CD4-positive, alpha-beta T cell treated with Interleukin-17A for 4 hours (primary cell): ENCODE measurements at regions not wholly inside any gene's neighbourhood (a gene's known extent, or its start where the extent isn't known, plus 50 kb on each side); places are given as distances from the start of the nearest gene placed in this dataset.
"Not testable (repeated sequence)": the region's sequence is repeated elsewhere in the genome, so short reads cannot be mapped to it uniquely, and the experiment has no call there.

Source experiments
- DNase-seq: peaks from one replicate; pipeline ENCODE4 v3.0.0-alpha.2; 2020; ENCODE audit warnings: mixed read lengths

- no peak for DNase-seq
Measured at GRCh38 chr2:43010438-43011157, 215.8 kb downstream of the ZFP36L2 start.

- DNase-seq: no peak
Measured at GRCh38 chr2:43009448-43009847, 217.0 kb downstream of the ZFP36L2 start.

- no peak for DNase-seq
Measured at GRCh38 chr2:43008388-43008787, 216.0 kb upstream of the HAAO start.

DNA sequence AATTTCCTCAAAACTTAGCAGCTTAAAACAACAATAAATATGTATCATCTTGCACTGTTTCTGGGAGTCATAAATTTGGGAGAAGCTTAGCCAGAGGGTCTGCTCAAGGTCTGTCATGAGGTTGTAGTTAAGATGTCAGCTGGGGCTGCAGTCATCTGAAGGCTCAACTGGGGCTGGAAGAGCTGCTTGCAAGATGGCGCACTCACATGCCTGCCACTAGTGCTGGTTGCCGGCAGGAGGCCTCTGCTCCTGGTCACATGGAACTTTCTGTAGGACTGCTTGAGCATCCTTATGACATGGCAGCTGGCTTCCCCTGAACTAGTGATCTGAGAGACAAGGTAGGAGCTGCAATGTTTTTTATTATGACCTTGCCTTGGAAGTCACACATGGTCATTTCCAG, 215.5 kb upstream of the HAAO start:
- no peak for DNase-seq

DNA sequence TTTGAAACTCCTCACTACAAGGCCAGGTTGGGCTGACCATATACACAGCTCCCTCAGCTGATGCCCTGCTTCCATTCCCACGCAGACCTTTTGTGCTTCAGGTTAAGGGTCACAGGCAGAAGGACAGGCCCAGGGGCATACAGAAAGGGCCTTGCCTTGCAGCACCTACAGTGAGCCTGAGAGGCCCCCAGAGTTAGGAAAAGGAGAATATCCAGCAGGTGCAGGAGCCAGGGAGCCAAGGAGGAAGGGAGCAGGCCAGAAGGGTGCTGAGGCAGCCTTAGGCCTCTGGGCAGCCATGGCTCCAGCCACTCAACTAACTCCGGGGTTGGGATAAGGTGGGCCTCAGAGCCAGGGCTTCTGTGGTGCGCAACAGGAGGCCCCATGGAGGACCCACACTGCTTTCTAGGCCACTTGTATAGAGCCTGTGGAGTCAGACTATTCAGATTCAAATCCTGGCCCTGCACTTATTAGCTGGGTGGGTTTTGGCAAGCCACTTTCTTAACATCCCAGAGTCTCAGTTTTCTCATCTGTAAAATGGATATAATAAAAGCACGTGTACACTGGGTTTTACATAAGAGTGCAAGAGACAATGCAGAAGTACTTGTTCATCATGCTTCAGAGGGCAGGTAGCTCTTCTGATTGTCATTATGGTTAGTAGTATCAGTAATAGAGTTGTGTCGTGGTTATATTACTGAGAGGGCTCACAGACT, 214.6 kb upstream of the HAAO start:
- DNase-seq: no peak

DNA sequence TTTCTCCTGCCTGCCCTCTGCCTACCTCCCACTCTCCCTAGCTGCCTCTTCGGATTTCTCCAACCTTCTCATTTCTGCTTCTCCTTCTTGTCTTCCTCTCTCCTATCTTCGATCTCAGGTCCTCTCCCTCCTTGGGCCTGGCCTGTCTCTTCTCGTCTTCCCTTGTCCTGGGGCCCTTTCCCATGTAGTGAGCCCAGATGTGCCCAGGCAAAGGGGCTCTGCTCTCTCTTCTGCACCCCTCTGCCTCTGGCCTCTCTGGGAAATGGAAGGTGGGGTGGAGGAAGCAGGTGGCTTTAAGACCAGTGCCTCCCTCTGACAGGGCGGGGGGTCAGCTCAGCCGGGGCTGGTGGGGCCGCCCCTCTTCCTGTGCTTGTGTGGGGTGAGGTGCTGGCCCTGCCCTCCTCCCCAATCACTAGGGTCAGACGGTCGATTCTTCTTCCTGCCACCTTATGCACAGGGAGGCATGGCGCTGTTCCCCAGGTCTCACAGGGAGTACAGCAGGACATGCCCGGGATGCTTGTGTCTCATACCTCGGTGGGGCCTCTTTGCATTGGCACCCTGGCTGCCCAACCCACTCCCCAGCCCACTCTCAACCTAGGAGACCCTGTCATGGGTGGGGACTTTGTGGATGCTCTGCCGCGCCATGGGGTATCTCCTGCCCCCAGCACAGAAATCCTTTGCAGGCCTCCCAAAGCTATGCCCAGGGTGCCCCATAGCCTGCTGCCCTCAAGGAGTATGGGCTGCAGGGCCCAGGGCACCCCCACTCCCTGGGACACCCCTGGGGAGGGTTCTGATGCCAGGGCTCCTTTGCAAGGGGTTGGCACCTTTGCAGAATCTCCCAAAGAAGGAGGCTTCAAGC, 213.8 kb upstream of the HAAO start:
- DNase-seq: no peak

GRCh38 chr2:43005245-43005974, 213.0 kb upstream of the HAAO start:
- no peak for DNase-seq

DNA sequence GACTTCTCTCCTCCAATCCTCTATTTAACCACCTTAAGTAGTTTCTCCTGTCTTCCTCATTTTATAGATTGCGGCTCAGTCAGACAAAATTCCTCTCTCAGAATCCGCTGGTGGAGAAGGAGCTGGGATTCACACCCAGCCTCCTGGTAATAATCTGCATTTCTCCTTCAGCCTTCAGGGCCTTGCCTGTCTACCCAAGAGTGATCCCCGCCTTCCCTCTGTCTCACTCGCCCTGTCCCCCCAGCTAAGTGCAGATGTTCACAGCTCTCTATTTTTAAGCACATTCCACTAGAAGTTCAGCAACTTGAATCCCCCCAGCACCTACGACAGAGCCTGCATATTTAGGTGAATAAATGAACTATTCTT, 212.5 kb upstream of the HAAO start:
- no peak for DNase-seq

DNA sequence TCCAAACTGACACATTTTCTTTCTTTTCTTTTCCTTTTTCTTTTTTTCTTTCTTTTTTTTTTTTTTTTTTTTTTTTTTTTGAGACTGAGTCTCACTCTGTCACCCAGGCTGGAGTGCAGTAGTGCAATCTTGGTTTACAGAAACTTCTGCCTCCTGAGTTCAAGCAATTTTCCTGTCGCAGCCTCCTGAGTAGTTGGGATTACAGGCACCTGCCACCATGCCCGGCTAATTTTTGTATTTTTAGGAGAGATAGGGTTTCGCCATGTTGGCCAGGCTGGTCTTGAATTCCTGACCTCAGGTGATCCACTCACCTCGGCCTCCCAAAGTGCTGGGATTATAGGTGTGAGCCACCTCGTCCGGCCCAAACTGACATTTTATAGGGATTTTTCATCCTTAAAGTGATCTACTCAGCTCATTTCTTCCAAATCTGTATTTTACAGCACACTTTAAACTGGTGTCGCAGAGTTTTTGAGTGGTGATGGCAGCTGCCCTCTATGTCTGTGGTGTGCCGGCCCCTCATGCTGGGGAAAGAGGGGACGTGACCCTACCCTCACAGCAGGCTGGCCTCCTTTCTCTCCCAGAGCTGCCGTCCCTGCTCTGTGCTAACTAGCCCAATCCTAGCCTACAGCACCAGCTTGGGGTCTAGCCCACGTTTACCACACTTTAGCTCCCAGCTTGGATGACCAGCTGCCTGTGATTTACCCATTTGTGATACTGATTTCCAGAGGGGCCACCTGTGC, 211.9 kb upstream of the HAAO start:
- not testable (repeated sequence) for DNase-seq

- no peak for DNase-seq
Measured at GRCh38 chr2:43003702-43004101, 211.3 kb upstream of the HAAO start.

DNA sequence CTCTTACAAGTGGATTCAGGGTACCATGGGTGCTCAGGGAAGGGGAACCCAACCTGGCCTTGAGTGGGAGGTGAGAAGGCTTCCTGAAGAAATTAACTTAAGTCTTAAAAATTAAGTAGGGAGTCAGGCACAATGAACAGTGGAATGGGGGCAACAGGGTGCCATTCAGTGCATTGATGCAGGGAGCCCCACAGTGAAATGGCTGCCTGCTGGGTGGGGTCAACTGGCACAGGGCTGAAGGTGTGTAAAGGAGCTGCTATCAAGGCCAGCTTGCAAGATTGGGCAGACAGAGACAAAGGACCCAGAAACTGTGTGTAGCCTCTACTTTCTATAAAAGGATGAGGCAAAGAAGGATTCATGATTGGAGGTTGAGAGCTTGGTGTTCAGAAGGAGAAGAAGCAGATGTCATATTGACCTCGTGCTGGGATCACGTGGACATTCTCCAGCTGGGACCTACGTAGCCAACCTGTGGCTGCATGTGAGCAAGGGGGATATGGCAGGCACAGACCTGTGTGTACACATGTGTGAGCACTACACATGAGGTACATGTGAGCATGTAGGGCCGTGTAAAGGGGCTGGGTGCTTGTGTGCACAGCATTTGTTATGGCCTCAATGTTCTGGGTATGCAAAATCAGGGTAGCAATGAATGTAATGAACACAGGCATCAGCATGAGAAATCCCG, 209.5 kb upstream of the HAAO start:
- DNase-seq: no peak

DNA sequence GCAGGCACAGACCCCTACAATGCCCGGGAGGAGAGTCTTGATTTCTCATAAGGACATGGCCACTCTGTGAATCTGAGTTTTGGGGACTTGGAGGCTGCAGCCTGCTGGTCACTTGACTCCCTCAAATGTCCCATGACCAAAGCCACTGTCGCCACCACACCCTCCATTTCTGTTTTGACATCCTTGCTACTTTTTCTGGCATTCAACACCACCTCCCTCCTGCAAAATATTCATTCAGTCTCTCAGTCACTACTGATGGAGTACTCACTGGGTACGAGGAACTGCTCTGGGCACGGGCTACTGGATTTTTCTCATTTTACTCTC, 208.6 kb upstream of the HAAO start:
- DNase-seq: no peak

GRCh38 chr2:43000242-43001054, 208.1 kb upstream of the HAAO start:
- DNase-seq: no peak

GRCh38 chr2:42999856-43000241, 207.5 kb upstream of the HAAO start:
- DNase-seq: no peak

- DNase-seq: no peak
Measured at GRCh38 chr2:42999391-42999841, 207.0 kb upstream of the HAAO start.

DNA sequence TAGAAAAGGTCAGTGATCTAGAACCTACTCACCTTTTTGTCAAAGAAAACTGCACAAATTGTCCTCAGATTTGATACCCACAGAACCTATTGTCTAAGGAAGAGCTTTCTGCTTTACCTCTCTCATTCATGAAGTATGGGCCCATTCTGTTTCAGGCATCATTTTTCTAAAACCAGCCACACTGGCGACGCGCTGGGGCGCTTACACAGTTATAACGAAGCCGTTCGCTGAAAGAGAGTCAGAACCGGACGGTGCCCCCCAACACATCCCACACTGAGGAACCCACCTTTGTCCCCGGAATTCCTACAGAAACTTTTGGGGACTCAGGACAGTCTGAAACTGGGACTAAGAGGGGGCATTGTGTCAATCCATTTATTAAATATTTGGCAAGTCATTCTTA, 206.3 kb upstream of the HAAO start:
- DNase-seq: no peak

DNA sequence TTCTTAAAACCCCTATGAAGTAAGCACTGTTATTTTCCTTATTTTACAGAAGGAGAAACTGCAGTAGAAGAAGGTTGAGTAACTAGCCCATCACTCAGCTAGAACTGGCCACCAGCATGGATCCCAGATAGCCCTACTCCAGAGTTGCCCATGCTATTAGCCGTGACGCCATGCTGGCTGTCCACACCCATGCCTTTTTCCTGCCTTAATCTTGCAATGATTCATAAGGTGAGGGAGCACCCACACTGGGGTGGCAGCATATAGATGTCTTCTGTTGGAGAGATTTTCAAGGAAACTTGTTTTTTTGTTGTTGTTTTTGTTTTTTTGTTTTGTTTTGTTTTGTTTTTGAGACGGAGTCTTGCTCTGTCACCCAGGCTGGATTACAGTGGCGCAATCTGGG, 204.1 kb upstream of the HAAO start:
- no peak for DNase-seq

DNA sequence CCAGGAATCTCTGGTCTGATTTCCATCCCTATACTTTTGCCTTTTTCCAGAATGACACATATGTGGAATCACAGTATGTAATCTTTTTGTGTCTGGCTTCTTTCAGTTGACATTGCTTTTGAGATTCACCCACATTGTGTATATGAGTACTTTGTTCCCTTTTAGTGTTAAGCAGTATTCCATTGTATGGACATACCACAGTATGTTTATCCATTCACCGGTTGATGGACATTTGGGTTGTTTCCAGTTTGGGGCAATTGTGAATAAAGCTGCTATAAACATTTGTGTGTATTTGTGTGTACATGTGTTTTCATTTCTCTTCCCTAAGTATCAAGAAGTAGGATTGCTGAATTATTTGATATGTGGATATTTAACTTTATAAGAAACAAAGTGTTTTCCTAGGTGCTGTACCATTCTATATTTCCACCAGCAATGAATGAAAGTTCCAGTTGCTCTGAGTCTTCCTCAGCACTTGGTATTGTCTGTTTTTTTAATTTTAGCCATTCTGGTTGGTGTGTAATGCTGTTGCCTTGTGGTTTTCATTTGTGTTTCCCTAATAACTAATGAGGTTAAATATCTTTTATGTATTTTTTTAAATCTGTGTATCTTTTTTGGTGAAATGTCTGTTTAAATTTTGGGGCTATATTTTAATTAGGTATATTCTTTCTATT, 203.5 kb upstream of the HAAO start:
- DNase-seq: no peak

GRCh38 chr2:42989283-42990081, 197.1 kb upstream of the HAAO start:
- DNase-seq: not testable (repeated sequence)
